ENCODE measurements at regions not wholly inside any gene's neighbourhood (a gene's known extent, or its start where the extent isn't known, plus 50 kb on each side); places are given as distances from the start of the nearest gene placed in this dataset.

DNA sequence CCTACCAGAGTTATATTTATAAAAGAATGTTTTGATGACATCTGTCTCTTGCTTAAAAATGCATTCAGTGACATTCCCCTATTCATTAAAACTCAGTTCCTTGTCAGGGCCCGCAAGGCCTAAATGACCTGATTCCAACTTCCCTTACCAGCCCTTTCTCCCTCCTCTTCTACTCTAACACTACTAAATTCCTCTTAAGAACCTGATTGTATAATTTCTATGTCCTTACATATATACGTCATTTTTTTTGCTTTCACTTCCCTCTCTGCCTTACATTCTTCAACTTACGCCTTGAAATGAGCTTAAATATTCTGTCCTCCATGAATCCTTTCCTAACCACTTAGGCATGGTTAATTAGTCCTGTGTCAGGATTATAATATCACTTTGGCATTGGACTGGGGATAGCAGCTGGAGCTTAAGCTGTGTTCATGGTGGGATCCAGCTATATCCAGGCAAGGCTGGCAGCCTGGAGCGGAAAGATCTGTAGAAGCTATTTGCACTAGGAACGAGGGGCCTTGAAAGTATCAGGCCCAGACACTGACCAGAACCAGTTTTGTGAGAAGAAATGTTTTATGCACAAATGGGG lies 360.2 kb upstream of the PTBP2 start:
- Histone ChIP-seq H4K20me1 (ENCODE audit: insufficient read depth) (no peaks in the 10 kb centered on the region), H2AFZ (no peak overlapping the region), H3K27me3 (ENCODE audit: insufficient read depth, low read depth) (no peaks in the 10 kb centered on the region), H3K27ac (no peak overlapping the region), H3K4me1 (replicated peaks; ENCODE audit: insufficient read depth) (peaks cover 31% of the 10 kb centered on the region), H3F3A (ENCODE audit: insufficient read depth, low read depth) (peaks cover 8% of the 10 kb centered on the region; the same call in 1 of the 2 replicates), H3K4me2 (no peak overlapping the region), H3K9me3 (ENCODE audit: insufficient read depth, low read depth) (peaks cover 12% of the 10 kb centered on the region), H3K9me2 (ENCODE audit: insufficient read depth) (no peaks in the 10 kb centered on the region), H3K36me3 (ENCODE audit: low read depth) (no peaks in the 10 kb centered on the region), H3K79me2 (ENCODE audit: low read depth) (no peaks in the 10 kb centered on the region), H3K4me3 (no peak overlapping the region)
- ChIA-PET CTCF (no interaction called here), POLR2A (ENCODE audit: unreplicated experiment) (no interaction called here)
- TF ChIP-seq, protein P1, sequence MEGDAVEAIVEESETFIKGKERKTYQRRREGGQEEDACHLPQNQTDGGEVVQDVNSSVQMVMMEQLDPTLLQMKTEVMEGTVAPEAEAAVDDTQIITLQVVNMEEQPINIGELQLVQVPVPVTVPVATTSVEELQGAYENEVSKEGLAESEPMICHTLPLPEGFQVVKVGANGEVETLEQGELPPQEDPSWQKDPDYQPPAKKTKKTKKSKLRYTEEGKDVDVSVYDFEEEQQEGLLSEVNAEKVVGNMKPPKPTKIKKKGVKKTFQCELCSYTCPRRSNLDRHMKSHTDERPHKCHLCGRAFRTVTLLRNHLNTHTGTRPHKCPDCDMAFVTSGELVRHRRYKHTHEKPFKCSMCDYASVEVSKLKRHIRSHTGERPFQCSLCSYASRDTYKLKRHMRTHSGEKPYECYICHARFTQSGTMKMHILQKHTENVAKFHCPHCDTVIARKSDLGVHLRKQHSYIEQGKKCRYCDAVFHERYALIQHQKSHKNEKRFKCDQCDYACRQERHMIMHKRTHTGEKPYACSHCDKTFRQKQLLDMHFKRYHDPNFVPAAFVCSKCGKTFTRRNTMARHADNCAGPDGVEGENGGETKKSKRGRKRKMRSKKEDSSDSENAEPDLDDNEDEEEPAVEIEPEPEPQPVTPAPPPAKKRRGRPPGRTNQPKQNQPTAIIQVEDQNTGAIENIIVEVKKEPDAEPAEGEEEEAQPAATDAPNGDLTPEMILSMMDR (conservative IDR thresholded peaks at IDR 0.05) = no peak
- intact Hi-C loops (cut with micrococcal nuclease; ENCODE audit: unreplicated experiment) = no loop called here
- DNase-seq = no peak
- no TSS peak for BruUV-seq (replicated peaks)

DNA sequence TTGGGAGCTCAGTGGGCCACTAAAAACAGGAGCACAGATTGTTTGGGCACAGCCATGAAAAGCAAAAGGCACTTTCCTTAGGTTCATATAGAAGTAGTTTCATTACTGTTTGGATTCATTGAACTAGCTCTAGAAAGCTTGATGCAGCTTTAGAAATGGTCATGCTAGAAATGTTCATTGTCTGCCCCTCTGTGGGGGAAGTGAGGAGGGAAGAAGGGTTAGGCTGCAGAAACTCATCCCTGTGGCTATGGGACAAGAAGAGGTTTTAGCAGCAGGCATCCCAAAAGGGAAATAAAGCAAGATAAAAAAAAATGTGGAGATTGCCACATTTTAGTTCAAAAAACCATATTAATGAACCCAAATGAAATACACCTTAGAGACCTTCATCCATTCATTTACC lies 359.6 kb upstream of the PTBP2 start:
- POLR2A ChIA-PET (ENCODE audit: unreplicated experiment) = no interaction called here
- no TSS peak for BruUV-seq (replicated peaks)

DNA sequence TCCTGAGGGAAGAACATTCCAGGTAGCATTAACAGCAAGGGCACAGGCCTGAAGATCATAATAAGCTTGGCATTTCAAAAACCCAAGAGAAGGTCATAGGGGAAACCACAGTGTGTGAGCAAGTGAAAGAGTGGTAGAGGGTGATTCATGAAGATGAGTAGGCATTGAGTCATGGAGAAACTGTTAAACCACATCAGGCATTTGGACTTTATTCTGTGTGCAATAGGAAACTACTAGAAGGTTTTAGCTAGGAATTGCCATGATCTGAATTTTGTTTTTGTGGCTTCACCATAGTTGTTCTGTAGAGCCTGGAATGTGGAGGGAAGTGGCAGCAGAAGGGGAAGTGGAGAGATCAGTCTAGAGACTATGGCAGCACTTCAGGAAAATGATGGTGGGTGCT lies 359.0 kb upstream of the PTBP2 start:
- Histone ChIP-seq H4K20me1 (ENCODE audit: insufficient read depth) (no peaks in the 10 kb centered on the region), H3K4me1 (replicated peaks; ENCODE audit: insufficient read depth) (peaks cover 26% of the 10 kb centered on the region), H3K9me2 (ENCODE audit: insufficient read depth) (no peaks in the 10 kb centered on the region), H3K4me3 (no peak overlapping the region), H3F3A (ENCODE audit: insufficient read depth, low read depth) (peaks cover 8% of the 10 kb centered on the region; the same call in 1 of the 2 replicates), H3K4me2 (peak overlapping the region; percentile 29), H3K27ac (peak overlapping the region; percentile 79), H3K9me3 (ENCODE audit: insufficient read depth, low read depth) (peaks cover 12% of the 10 kb centered on the region), H3K36me3 (ENCODE audit: low read depth) (no peaks in the 10 kb centered on the region), H2AFZ (no peak overlapping the region), H3K27me3 (ENCODE audit: insufficient read depth, low read depth) (no peaks in the 10 kb centered on the region), H3K79me2 (ENCODE audit: low read depth) (no peaks in the 10 kb centered on the region)
- intact Hi-C loops (cut with micrococcal nuclease; ENCODE audit: unreplicated experiment) = loop anchor here (1.0 kb wide), 1 partner anchor 27 kb away; no protein-coding TSS in a partner anchor
- CTCF ChIA-PET = no interaction called here
- POLR2A ChIA-PET (ENCODE audit: unreplicated experiment) = interaction anchor here (0.7 kb wide), 1 partner anchor 124 kb away, joined by 8 read pairs; no protein-coding TSS in a partner anchor
- no TSS peak for BruUV-seq (replicated peaks)
- no peak for TF ChIP-seq EZH2 (IDR thresholded peaks at IDR 0.05; ENCODE audit: low read depth)
- TF ChIP-seq, protein P1 (conservative IDR thresholded peaks at IDR 0.05) = no peak
- peak; percentile 53 to 87 for DNase-seq

More for the DNA sequence above, 359.6 kb upstream of the PTBP2 start:
- Histone ChIP-seq H3K79me2 (ENCODE audit: low read depth) (no peaks in the 10 kb centered on the region), H3K4me1 (replicated peaks; ENCODE audit: insufficient read depth) (peaks cover 31% of the 10 kb centered on the region), H3K9me2 (ENCODE audit: insufficient read depth) (no peaks in the 10 kb centered on the region), H4K20me1 (ENCODE audit: insufficient read depth) (no peaks in the 10 kb centered on the region), H2AFZ (no peak overlapping the region), H3K4me3 (no peak overlapping the region), H3F3A (ENCODE audit: insufficient read depth, low read depth) (peaks cover 8% of the 10 kb centered on the region; the same call in 1 of the 2 replicates), H3K27ac (peak overlapping the region; percentile 43), H3K4me2 (peak overlapping the region; percentile 29), H3K36me3 (ENCODE audit: low read depth) (no peaks in the 10 kb centered on the region), H3K27me3 (ENCODE audit: insufficient read depth, low read depth) (no peaks in the 10 kb centered on the region), H3K9me3 (ENCODE audit: insufficient read depth, low read depth) (peaks cover 12% of the 10 kb centered on the region)
- CTCF ChIA-PET = no interaction called here
- intact Hi-C loops (cut with micrococcal nuclease; ENCODE audit: unreplicated experiment) = loop anchor here (1.0 kb wide), 1 partner anchor 27 kb away; no protein-coding TSS in a partner anchor
- TF ChIP-seq, protein P1 (conservative IDR thresholded peaks at IDR 0.05) = no peak
- TF ChIP-seq EZH2 (IDR thresholded peaks at IDR 0.05; ENCODE audit: low read depth) = no peak
- DNase-seq = no peak

All from PC-9 (cell line).